ENCODE measurements at regions not wholly inside any gene's neighbourhood (a gene's known extent, or its start where the extent isn't known, plus 50 kb on each side); places are given as distances from the start of the nearest gene placed in this dataset.

DNA sequence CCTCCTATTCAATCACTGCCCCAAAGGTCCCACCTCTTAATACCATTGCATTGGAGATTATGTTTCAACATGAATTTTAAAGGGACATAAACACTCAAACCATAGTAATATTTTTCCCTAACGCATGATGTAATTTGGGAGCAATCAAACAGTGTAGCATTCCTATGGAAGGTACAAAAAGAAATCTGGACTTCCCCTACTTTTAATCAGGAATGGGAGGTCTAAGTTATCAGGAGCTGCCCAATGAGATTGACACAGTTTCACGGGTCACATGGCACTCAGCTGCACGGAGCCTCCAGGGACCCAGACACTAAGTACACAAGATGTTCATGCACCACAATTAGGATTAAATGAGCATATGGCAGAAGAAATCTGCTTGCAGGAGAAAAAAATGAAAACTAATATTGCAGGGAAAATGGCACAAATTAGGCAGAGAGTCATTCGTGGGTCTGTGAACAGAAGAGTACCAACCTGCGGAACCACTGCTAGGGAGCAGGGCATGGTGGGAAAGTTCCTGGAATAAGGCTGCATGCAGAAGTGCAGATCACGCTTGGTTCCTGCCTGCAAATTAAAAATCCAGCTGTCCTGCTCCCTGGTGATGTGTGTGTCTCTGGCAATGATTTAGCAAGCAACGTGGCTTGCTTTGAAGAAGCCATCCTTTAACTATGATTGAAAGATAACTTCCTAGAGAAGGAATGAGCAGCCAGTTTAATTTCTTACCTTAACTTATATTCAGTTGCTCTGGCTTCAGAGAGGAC is 326.6 kb upstream of the ID2 start:
- Histone ChIP-seq H3K27ac (ENCODE audit: low read length) (no peak overlapping the region), H3K4me3 (ENCODE audit: low read length) (no peak overlapping the region), H3K4me1 (ENCODE audit: insufficient read depth, low read length) (no peaks in the 10 kb centered on the region), H3K36me3 (ENCODE audit: insufficient read depth, low read depth, low read length) (no peaks in the 10 kb centered on the region), H3K9ac (ENCODE audit: low read depth, low read length) (no peak overlapping the region), H3K9me3 (ENCODE audit: insufficient read depth, low read depth, low read length) (no peaks in the 10 kb centered on the region; the same call in 1 of the 2 replicates), H3K27me3 (ENCODE audit: insufficient read depth, low read length) (no peaks in the 10 kb centered on the region)

DNA sequence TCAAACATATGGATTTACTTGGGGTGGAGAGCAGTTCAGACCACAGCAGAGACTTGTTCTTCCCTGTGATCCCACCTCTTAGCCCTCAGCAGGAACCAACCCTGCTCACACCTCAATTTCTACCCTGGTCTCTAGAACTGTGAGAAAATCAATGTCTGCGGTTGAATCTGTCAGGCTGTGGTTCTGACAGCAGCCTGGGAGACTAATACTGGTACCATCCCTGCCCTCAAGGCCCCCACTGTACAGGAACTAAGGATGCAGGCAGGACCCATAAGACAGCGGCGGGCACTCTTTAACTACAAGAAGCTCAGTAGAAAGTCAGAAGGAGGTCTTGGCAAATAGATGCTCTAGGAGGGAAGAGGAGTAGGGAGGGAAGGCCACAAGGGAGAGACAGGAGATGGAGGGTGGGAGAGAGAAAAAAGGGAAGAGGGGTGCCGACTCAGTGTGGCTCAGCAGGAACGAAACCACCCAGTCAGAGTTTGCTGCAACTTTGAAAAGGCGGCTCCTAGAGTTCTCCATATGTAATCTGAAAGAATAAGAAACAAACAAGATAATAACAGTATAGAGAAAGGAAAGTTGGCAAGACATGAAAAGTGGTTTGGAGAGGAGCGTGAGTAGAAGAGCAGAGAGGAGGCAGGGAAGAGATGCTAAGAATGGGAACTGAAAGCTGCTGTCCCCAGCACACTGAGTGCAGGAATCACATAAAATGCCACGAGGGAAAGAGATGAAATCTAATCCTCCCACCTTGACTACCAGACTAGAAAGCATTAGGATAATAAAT is 323.9 kb upstream of the ID2 start:
- no peak overlapping the region for H3K27ac ChIP-seq (ENCODE audit: low read length)
- H3K27me3 ChIP-seq (ENCODE audit: insufficient read depth, low read length), result no peaks in the 10 kb centered on the region
- no peak overlapping the region for H3K4me3 ChIP-seq (ENCODE audit: low read length)
- H3K4me1 ChIP-seq (ENCODE audit: insufficient read depth, low read length), result no peaks in the 10 kb centered on the region
- no peak overlapping the region for H3K9ac ChIP-seq (ENCODE audit: low read depth, low read length)
- H3K9me3 ChIP-seq (ENCODE audit: insufficient read depth, low read depth, low read length), result no peaks in the 10 kb centered on the region; the same call in 1 of the 2 replicates
- H3K36me3 ChIP-seq (ENCODE audit: insufficient read depth, low read depth, low read length), result no peaks in the 10 kb centered on the region

DNA sequence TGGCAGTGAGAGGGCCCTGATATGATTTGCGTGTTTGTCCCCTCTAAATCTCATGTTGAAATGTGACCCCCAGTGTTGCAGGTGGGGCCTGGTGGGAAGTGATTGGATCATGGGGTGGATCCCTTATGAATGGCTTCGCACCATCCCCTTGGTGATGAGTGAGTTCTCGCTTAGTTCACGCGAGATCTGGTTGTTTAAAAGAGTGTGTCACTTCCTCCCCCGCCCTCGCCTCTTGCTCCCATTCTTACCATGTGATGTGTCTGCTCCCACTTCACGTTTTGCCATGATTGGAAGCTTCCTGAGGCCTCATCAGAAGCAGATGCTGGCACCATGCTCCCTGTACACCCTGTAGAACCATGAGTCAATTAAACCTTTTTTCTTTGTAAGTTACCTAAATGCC is 319.9 kb upstream of the ID2 start:
- Histone ChIP-seq H3K36me3 (ENCODE audit: insufficient read depth, low read depth, low read length) (no peaks in the 10 kb centered on the region), H3K4me1 (ENCODE audit: insufficient read depth, low read length) (no peaks in the 10 kb centered on the region), H3K27me3 (ENCODE audit: insufficient read depth, low read length) (no peaks in the 10 kb centered on the region), H3K4me3 (ENCODE audit: low read length) (no peak overlapping the region), H3K9ac (ENCODE audit: low read depth, low read length) (no peak overlapping the region), H3K9me3 (ENCODE audit: insufficient read depth, low read depth, low read length) (no peaks in the 10 kb centered on the region), H3K27ac (ENCODE audit: low read length) (no peak overlapping the region)

DNA sequence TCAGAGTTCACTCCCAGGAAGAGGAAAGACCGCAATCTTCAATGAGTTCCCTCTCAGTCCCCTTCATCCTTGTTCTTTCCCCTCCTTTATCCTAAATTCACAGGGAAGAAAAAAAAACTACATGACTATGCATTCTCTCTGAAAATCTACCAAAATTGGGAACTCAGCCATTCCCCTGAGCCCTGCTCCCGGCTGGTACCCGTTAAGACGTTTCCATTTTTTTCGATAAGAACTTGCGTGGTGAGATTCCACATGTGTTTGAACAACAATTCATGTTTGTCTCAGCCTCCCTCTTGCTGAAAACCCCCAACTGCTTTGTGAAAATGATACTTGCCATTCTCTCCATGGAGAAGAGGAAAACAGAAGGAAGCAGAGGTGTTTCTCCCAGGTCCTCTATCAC is 318.7 kb upstream of the ID2 start:
- Histone ChIP-seq H3K9me3 (ENCODE audit: insufficient read depth, low read depth, low read length) (no peaks in the 10 kb centered on the region), H3K27ac (ENCODE audit: low read length) (no peak overlapping the region), H3K4me1 (ENCODE audit: insufficient read depth, low read length) (no peaks in the 10 kb centered on the region), H3K9ac (ENCODE audit: low read depth, low read length) (no peak overlapping the region), H3K27me3 (ENCODE audit: insufficient read depth, low read length) (no peaks in the 10 kb centered on the region), H3K36me3 (ENCODE audit: insufficient read depth, low read depth, low read length) (no peaks in the 10 kb centered on the region), H3K4me3 (ENCODE audit: low read length) (no peak overlapping the region)

DNA sequence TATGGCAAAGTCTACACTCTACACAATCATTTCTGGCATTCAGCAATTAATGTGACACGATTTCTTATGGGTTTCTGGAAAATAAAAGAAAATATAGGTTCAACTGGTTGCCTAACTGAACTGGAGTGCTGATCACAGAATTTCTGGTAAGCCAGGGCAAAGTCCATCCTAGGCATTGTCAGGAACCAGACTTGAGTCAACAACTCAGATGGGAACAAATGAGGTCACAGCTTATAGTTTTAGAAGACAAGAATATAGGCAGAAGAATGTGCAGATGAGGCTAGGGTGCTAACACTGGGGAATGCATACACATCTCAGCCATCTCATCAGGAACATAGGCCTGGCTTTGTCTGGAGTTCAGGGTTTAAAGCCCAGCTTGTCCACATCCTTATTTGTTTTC is 317.2 kb upstream of the ID2 start:
- Histone ChIP-seq H3K9me3 (ENCODE audit: insufficient read depth, low read depth, low read length) (no peaks in the 10 kb centered on the region), H3K4me3 (ENCODE audit: low read length) (no peak overlapping the region), H3K27me3 (ENCODE audit: insufficient read depth, low read length) (no peaks in the 10 kb centered on the region), H3K36me3 (ENCODE audit: insufficient read depth, low read depth, low read length) (no peaks in the 10 kb centered on the region), H3K9ac (ENCODE audit: low read depth, low read length) (no peak overlapping the region), H3K27ac (ENCODE audit: low read length) (no peak overlapping the region), H3K4me1 (ENCODE audit: insufficient read depth, low read length) (no peaks in the 10 kb centered on the region)

DNA sequence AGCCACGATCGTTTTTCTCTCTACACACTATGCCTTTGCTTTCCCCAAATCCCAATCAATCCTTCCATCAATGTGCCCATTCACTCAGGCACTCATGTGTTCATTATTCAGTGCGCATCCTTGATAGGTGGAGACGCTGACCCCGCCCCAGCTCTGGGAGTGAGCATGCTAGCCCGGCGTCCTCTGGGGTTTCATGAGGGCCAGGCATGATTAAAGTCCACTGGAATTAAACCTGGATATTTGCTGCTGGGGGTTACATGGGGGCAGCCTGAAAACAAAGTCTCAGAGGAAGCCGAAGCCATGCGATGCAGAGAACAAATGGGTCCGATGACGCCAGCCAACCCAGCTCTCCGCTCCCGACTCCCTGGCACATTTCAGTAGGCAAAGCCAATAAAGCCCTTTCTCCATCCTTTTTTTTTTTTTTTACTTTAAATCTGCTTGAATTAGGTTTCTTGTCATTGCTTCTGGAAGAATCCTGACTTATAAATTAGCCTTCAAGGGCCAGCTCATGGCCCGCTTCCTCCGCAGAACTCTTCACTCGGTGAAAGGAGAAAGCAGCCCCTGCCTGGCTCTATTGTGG is 316.4 kb upstream of the ID2 start:
- no peaks in the 10 kb centered on the region for H3K9me3 ChIP-seq (ENCODE audit: insufficient read depth, low read depth, low read length)
- no peak overlapping the region for H3K27ac ChIP-seq (ENCODE audit: low read length)
- no peak overlapping the region for H3K9ac ChIP-seq (ENCODE audit: low read depth, low read length)
- H3K27me3 ChIP-seq (ENCODE audit: insufficient read depth, low read length), result no peaks in the 10 kb centered on the region
- no peaks in the 10 kb centered on the region for H3K4me1 ChIP-seq (ENCODE audit: insufficient read depth, low read length)
- no peaks in the 10 kb centered on the region for H3K36me3 ChIP-seq (ENCODE audit: insufficient read depth, low read depth, low read length)
- H3K4me3 ChIP-seq (ENCODE audit: low read length), result no peak overlapping the region

DNA sequence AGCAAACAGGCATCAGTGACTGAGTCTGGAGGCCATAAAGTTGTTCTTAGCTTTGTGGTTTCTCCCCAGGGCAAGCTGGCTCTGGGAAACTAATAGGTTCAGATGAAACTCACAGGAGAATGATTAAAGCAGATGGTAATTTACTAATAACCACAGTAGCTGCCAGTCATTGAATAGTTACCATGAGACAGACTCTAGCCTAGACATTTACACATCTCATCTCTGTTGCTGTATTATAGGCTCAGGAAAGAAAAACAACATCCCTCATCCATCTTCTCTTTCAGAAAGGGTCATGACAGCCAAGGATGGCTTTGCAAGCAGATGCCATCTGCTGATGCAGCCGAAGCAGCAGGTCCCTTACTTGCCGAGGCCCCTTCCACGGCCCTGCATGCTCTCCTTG is 314.0 kb upstream of the ID2 start:
- no peak overlapping the region for H3K27ac ChIP-seq (ENCODE audit: low read length)
- H3K4me1 ChIP-seq (ENCODE audit: insufficient read depth, low read length), result no peaks in the 10 kb centered on the region
- no peak overlapping the region for H3K9ac ChIP-seq (ENCODE audit: low read depth, low read length)
- no peaks in the 10 kb centered on the region; the same call in 1 of the 2 replicates for H3K9me3 ChIP-seq (ENCODE audit: insufficient read depth, low read depth, low read length)
- no peak overlapping the region for H3K4me3 ChIP-seq (ENCODE audit: low read length)
- no peaks in the 10 kb centered on the region for H3K27me3 ChIP-seq (ENCODE audit: insufficient read depth, low read length)
- H3K36me3 ChIP-seq (ENCODE audit: insufficient read depth, low read depth, low read length), result no peaks in the 10 kb centered on the region

DNA sequence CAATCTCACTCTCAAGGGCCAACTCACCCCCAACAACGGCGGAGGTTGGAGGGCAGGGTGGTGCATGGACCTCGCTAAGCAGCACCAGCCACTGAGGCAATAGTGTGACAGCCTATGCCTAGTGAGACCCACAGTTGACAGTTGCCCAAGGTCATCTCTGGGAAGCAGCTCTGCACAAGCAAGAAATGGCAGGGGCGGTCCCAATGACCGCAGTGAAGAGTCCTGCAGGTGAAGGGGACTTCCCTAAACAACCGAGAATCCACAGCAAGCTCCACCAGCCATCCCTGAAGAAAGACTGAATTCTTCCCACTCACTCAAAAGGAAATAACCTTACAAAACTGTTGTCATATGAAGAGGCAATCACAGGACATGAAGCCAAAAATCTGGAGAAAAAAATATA is 313.4 kb upstream of the ID2 start:
- Histone ChIP-seq H3K9me3 (ENCODE audit: insufficient read depth, low read depth, low read length) (peaks cover 3% of the 10 kb centered on the region; the same call in 1 of the 2 replicates), H3K27me3 (ENCODE audit: insufficient read depth, low read length) (no peaks in the 10 kb centered on the region), H3K36me3 (ENCODE audit: insufficient read depth, low read depth, low read length) (no peaks in the 10 kb centered on the region), H3K27ac (ENCODE audit: low read length) (no peak overlapping the region), H3K4me3 (ENCODE audit: low read length) (no peak overlapping the region), H3K4me1 (ENCODE audit: insufficient read depth, low read length) (no peaks in the 10 kb centered on the region), H3K9ac (ENCODE audit: low read depth, low read length) (no peak overlapping the region)

DNA sequence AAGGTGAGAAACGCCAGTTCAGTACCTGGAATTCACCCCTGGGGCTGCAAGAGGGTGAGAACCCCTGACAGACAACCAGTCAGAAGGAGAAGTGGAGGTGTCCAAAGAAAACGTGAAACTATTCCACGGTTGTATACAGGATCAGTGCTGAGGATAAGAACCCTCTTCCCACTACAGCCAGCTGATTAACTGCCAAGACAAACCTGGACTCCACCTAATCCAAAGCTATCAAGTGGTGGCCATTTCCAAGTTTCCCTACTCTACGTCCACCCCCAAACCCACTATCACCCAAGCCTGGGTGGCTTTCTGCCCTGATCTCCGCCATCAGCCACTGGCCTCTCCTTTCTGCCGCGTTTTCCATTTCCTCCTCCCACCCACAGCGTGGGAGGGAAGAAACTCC is 312.3 kb upstream of the ID2 start:
- H3K27me3 ChIP-seq (ENCODE audit: insufficient read depth, low read length), result no peaks in the 10 kb centered on the region
- no peaks in the 10 kb centered on the region for H3K4me1 ChIP-seq (ENCODE audit: insufficient read depth, low read length)
- H3K9ac ChIP-seq (ENCODE audit: low read depth, low read length), result no peak overlapping the region
- H3K36me3 ChIP-seq (ENCODE audit: insufficient read depth, low read depth, low read length), result no peaks in the 10 kb centered on the region
- peaks cover 3% of the 10 kb centered on the region; the same call in 1 of the 2 replicates for H3K9me3 ChIP-seq (ENCODE audit: insufficient read depth, low read depth, low read length)
- H3K27ac ChIP-seq (ENCODE audit: low read length), result no peak overlapping the region
- no peak overlapping the region for H3K4me3 ChIP-seq (ENCODE audit: low read length)

DNA sequence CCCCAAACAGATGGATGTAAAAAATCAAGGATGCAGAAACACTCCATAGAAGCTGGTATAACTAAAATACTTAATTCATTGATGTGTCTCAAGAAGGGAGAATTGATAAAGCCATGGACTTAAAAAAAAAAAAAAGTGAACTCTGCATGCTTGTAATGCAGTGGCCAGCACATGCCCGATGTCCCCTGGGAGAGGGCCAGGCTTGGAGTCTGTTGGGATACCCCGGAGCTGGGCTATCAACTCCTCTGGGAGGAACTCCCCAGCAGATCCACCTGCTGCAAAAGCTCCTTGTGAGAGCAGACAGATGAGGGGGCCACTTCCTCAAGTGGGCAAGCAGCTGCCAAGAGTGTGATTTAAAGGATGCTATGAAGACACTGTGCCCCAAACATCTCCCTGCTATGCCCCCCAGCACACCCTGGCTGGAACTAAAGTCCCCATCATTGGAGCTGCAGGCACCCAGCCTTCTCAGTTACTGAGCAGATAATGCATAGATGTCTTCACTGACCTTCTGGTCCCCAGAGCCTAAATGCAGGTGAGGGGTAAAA is 311.5 kb upstream of the ID2 start:
- Histone ChIP-seq H3K36me3 (ENCODE audit: insufficient read depth, low read depth, low read length) (no peaks in the 10 kb centered on the region), H3K9me3 (ENCODE audit: insufficient read depth, low read depth, low read length) (peaks cover 3% of the 10 kb centered on the region; the same call in 1 of the 2 replicates), H3K27me3 (ENCODE audit: insufficient read depth, low read length) (no peaks in the 10 kb centered on the region), H3K4me1 (ENCODE audit: insufficient read depth, low read length) (no peaks in the 10 kb centered on the region), H3K27ac (ENCODE audit: low read length) (no peak overlapping the region), H3K9ac (ENCODE audit: low read depth, low read length) (no peak overlapping the region), H3K4me3 (ENCODE audit: low read length) (no peak overlapping the region)

DNA sequence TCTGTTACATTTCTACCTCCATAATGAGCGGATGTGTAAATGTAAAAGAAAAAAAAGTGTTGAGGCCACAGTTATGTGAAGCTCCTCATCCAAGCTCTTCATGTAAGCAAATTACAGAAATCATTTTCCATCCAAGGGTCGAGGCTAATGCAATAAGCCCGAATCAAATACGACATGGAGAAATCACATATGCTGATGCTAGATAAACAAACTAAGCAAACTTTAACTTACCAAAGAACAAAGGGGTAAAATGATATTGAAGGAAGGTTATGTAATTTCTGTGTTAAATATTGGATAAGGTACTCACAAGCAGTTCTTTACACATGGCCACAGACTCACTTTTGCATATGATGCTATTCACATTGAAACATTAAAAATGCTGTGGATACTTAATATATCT is 310.2 kb upstream of the ID2 start:
- Histone ChIP-seq H3K9ac (ENCODE audit: low read depth, low read length) (no peak overlapping the region), H3K27ac (ENCODE audit: low read length) (no peak overlapping the region), H3K4me1 (ENCODE audit: insufficient read depth, low read length) (no peaks in the 10 kb centered on the region), H3K9me3 (ENCODE audit: insufficient read depth, low read depth, low read length) (peaks cover 3% of the 10 kb centered on the region; the same call in 1 of the 2 replicates), H3K27me3 (ENCODE audit: insufficient read depth, low read length) (no peaks in the 10 kb centered on the region), H3K4me3 (ENCODE audit: low read length) (no peak overlapping the region), H3K36me3 (ENCODE audit: insufficient read depth, low read depth, low read length) (no peaks in the 10 kb centered on the region)
